ENCODE measurements at regions not wholly inside any gene's neighbourhood (a gene's known extent, or its start where the extent isn't known, plus 50 kb on each side); places are given as distances from the start of the nearest gene placed in this dataset.
"Not testable (repeated sequence)": the region's sequence is repeated elsewhere in the genome, so short reads cannot be mapped to it uniquely, and the experiment has no call there.

DNA sequence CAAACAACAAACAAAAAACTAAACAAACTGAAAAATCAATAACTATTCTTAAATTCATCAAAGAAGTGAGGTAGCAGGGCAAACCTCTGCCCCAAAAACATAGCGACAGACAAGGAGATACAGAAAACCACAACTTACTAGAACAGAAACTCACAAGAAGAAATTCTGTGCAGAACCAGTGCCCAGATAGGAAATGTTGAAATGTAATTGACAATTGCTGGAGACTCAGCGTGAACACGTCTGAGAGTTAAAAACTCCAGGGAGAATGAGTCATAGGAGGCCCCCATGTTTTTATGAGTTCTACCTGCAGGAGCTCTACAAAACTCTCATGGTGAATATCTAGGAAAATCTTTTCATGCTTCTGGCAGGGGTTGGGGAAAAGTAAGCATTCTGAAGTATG lies 95.5 kb upstream of the SETMAR start:
- no peak for DNase-seq (ENCODE audit: low read depth)
- TF ChIP-seq, protein P1, sequence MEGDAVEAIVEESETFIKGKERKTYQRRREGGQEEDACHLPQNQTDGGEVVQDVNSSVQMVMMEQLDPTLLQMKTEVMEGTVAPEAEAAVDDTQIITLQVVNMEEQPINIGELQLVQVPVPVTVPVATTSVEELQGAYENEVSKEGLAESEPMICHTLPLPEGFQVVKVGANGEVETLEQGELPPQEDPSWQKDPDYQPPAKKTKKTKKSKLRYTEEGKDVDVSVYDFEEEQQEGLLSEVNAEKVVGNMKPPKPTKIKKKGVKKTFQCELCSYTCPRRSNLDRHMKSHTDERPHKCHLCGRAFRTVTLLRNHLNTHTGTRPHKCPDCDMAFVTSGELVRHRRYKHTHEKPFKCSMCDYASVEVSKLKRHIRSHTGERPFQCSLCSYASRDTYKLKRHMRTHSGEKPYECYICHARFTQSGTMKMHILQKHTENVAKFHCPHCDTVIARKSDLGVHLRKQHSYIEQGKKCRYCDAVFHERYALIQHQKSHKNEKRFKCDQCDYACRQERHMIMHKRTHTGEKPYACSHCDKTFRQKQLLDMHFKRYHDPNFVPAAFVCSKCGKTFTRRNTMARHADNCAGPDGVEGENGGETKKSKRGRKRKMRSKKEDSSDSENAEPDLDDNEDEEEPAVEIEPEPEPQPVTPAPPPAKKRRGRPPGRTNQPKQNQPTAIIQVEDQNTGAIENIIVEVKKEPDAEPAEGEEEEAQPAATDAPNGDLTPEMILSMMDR (IDR thresholded peaks at IDR 0.05; ENCODE audit: control insufficient read depth, insufficient read depth, low read depth, low read length, missing control alignments), result no peak
- no peak overlapping the region for H3K4me3 ChIP-seq (ENCODE audit: control insufficient read depth, low read depth, low read length)

DNA sequence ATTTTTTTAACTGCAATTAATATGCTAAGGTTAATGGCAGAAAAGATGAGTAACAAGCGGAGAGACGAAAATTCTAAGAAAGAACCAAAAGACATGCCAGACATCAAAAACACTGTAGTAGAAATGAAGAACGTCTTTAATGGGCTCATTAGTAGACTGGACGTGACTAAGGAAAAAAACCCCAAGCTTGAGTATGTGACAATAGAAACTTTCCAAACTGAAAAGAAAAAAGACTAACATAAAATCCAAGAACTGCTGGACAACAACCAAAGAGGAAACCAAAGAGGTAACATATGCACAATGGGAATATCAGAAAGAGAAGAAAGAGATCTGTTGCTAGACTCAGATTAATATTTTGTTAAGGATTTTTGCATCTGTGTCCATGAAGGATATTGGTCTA lies 94.6 kb upstream of the SETMAR start:
- TF ChIP-seq, protein P1 (IDR thresholded peaks at IDR 0.05; ENCODE audit: control insufficient read depth, insufficient read depth, low read depth, low read length, missing control alignments), result no peak
- DNase-seq (ENCODE audit: low read depth), result no peak
- H3K4me3 ChIP-seq (ENCODE audit: control insufficient read depth, low read depth, low read length), result no peak overlapping the region

DNA sequence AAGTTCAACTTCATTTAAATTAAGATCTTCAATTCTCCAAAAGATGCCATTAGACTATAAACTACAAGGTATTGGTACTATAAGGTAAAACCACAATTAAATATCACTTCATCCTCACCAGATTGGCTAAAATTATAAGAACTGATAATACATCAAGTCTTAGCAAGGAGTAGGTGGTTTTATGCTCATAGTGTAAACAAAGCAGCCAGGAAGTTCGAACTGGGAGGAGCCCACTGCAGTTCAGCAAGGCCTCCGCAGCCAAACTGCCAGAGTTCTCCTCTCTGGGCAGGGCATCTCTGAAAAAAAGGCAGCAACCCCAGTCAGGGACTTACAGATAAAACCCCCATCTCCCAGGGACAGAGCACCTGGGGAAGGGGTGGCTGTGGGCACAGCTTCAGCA lies 91.6 kb upstream of the SETMAR start:
- TF ChIP-seq, protein P1 (IDR thresholded peaks at IDR 0.05; ENCODE audit: control insufficient read depth, insufficient read depth, low read depth, low read length, missing control alignments), result no peak
- H3K4me3 ChIP-seq (ENCODE audit: control insufficient read depth, low read depth, low read length), result no peak overlapping the region

DNA sequence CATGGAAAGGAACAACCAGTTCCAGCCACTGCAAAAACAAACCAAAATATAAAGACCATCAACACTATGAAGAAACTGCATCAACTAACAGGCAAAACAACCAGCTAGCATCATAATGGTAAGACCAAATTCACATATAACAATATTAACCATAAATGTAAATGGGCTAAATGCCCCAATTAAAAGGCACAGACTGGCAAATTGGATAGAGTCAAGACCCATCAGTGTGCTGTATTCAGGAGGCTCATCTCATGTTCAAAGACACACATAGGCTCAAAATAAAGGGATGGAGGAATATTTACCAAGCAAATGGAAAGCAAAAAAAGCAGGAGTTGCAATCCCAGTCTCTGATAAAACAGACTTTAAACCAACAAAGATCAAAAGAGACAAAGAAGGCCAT lies 89.7 kb upstream of the SETMAR start:
- not testable (repeated sequence) for H3K4me3 ChIP-seq (ENCODE audit: control insufficient read depth, low read depth, low read length); DNase-seq (ENCODE audit: low read depth)

More for the DNA sequence above, 91.6 kb upstream of the SETMAR start:
- no peak for DNase-seq (ENCODE audit: low read depth)

DNA sequence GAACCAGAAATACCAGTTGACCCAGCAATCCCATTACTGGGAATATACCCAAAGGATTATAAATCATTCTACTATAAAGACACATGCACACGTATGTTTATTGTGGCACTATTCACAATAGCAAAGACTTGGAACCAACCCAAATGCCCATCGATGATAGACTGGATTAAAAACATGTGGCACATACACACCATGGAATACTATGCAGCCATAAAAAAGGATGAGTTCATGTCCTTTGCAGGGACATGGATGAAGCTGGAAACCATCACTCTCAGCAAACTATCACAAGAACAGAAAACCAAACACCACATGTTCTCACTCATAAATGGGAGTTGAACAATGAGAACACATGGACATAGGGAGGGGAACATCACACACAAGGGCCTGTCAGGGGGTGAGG lies 86.2 kb upstream of the SETMAR start:
- not testable (repeated sequence) for H3K4me3 ChIP-seq (ENCODE audit: control insufficient read depth, low read depth, low read length); DNase-seq (ENCODE audit: low read depth)

DNA sequence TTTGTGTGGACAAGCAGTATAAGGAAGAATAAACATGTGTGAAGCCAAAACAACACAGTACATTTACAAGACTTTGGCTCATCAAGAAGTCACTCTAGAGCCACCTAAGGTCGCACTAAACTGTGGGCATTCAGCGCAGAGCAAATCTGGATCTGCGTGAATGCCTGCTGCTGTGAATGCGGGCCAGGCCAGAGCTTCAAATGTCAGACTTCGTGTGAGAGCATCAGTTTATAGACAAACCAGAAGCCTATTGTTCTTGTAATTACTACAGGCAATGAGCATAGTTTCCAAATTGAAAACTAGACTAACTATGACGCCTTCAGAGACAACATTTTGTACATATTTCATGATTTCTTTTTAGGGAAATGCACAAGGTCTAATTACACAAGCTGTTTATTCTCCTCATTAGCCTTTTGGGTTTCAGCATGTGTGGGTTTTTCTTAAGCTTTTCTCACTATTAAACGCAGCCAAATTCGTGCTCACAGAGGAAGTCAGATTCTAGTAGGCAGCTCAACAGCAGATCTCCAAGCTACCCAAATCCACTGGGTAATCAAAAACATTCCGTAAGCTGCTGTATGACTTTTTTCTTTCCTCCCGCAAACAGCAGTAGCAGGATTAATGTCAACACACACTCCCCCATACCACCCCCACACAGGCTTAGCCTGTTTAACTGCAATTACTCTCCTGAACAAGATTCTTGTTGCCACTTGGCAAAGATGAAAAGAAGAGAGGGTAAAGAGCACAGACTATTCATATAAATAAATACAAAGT lies 84.5 kb upstream of the SETMAR start:
- no peak for DNase-seq (ENCODE audit: low read depth)
- H3K4me3 ChIP-seq (ENCODE audit: control insufficient read depth, low read depth, low read length), result no peak overlapping the region
- TF ChIP-seq, protein P1 (IDR thresholded peaks at IDR 0.05; ENCODE audit: control insufficient read depth, insufficient read depth, low read depth, low read length, missing control alignments), result no peak

DNA sequence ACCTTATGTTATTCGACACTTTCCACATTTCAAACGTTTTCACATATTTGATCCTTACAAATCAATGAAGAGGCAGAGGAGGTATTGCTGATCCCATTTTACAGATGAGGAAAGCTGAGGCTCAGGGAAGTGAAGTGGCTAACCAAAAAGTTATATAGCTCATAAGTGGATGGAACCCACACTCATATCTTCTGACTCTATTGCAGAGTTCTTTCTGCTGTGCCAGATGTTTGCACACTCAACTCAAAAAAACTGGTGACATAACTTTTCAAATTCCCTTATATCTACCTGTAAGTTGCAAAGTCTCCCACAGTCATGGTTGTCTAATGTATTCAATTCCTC lies 84.0 kb upstream of the SETMAR start:
- DNase-seq (ENCODE audit: low read depth), result no peak
- no peak overlapping the region for H3K4me3 ChIP-seq (ENCODE audit: control insufficient read depth, low read depth, low read length)
- TF ChIP-seq, protein P1 (IDR thresholded peaks at IDR 0.05; ENCODE audit: control insufficient read depth, insufficient read depth, low read depth, low read length, missing control alignments), result no peak

DNA sequence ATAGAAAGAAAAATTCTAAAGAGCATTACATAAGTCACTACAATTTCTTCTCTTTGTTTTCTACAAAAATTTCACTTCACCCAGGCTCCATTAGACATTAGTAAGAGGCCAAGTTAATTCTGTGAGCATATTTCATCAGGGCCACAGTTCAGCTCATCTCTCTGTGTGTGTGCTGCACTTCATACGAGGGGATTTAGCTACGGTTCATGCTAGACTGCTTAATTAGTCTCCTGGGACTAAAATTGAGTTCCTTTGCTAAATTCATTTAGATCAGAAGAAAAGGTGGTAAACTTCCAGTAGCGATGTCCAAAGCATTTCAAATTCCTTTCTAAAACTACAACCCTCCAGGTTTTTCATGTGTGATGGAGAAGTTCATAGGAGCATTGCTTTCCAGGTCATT lies 83.1 kb upstream of the SETMAR start:
- DNase-seq (ENCODE audit: low read depth), result no peak
- no peak overlapping the region for H3K4me3 ChIP-seq (ENCODE audit: control insufficient read depth, low read depth, low read length)
- TF ChIP-seq, protein P1 (IDR thresholded peaks at IDR 0.05; ENCODE audit: control insufficient read depth, insufficient read depth, low read depth, low read length, missing control alignments), result no peak

All from AG09309 (cell line).